ENCODE measurements at regions not wholly inside any gene's neighbourhood (a gene's known extent, or its start where the extent isn't known, plus 50 kb on each side); places are given as distances from the start of the nearest gene placed in this dataset.

DNA sequence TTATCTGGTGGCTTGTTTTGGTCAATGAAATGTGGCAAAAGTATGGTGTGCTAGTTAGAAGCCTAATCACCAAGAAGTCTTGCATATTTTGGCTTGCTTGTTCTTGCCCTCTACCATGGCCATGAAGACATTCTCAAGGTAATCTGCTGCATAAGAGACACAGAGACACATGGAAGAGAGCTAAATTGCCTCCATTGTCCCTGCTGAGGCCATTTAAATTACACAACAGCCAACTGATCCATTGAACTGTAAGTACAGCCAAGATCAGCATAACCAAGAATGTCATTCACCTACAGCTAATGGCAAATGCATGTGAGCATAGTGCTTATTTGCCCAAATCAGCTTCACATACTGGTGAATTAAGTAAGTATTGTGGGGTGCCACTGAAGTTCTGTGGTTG, 603.8 kb downstream of the FRK start:
- TF ChIP-seq, protein P1, sequence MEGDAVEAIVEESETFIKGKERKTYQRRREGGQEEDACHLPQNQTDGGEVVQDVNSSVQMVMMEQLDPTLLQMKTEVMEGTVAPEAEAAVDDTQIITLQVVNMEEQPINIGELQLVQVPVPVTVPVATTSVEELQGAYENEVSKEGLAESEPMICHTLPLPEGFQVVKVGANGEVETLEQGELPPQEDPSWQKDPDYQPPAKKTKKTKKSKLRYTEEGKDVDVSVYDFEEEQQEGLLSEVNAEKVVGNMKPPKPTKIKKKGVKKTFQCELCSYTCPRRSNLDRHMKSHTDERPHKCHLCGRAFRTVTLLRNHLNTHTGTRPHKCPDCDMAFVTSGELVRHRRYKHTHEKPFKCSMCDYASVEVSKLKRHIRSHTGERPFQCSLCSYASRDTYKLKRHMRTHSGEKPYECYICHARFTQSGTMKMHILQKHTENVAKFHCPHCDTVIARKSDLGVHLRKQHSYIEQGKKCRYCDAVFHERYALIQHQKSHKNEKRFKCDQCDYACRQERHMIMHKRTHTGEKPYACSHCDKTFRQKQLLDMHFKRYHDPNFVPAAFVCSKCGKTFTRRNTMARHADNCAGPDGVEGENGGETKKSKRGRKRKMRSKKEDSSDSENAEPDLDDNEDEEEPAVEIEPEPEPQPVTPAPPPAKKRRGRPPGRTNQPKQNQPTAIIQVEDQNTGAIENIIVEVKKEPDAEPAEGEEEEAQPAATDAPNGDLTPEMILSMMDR (IDR thresholded peaks at IDR 0.05), result no peak
- TF ChIP-seq POLR2A (IDR thresholded peaks at IDR 0.05), result no peak
- no peak for TF ChIP-seq EP300 (IDR thresholded peaks at IDR 0.05)
